HepG2 (cell line): ENCODE measurements at regions not wholly inside any gene's neighbourhood (a gene's known extent, or its start where the extent isn't known, plus 50 kb on each side); places are given as distances from the start of the nearest gene placed in this dataset.

Source experiments
- ATAC-seq: fragments of 200-7000 bp; cut with Tn5 transposase; 3 replicates; pipeline ENCODE4 v1.9.1; 2020; ENCODE audit warnings: mild to moderate bottlenecking, moderate library complexity
- BruUV-seq: library from RNA; stranded (reverse); fragments of 400-500 nt; replicated peaks from 2 replicates; lab custom pipeline; 2021; lab: Mats Ljungman, UMichigan
- CTCF ChIA-PET: fragments of 300-600 bp; formaldehyde crosslinking; extraction: SDS; loops from one replicate; lab custom pipeline; 2021; ENCODE audit warnings: low total read pairs, inconsistent platforms, low intra/inter-chr PET ratio; lab: Yijun Ruan, JAX
- POLR2A ChIA-PET: fragments of 350-600 bp; sonication (Branson Sonifier 250); formaldehyde crosslinking; loops from one replicate; lab custom pipeline; 2020; ENCODE audit warnings: antibody characterized with exemption, inconsistent platforms; lab: Yijun Ruan, JAX
- DNase-seq: peaks from one replicate; pipeline ENCODE4 v3.0.0-alpha.2; 2015; ENCODE audit warnings: low spot score
- FAIRE-seq: peaks from 3 replicates; lab custom pipeline; 2011; peaks lifted over from hg19 to GRCh38; lab: Jason Lieb, UNC
- H2AFZ ChIP-seq: one replicate; pipeline ENCODE4 v1.6.1; 2011; ENCODE audit warnings: low read length, inconsistent platforms
- H3K27ac ChIP-seq: fragments of 300-600 bp; 3 replicates; pipeline ENCODE4 v1.8.0; 2011; ENCODE audit warnings: mixed run types, mild to moderate bottlenecking, mixed read lengths, low read length, inconsistent platforms; ENCODE audit not compliant: insufficient read depth; ENCODE audit errors: extremely low read length
- H3K27me3 ChIP-seq, 2 experiments: fragments of 200-600 bp in 1 of 2; 2 replicates in 1 of 2; 3 replicates in 1 of 2; pipeline versions ENCODE4 v1.6.0 to v1.8.0; 2011; ENCODE audit warnings: low read length in 2 of 2, mild to moderate bottlenecking in 2 of 2, moderate library complexity in 2 of 2, inconsistent platforms in 1 of 2; ENCODE audit not compliant: insufficient read depth in 2 of 2, control insufficient read depth in 1 of 2
- H3K36me3 ChIP-seq, 2 experiments: fragments of 200-600 bp in 1 of 2; replicated peaks in 1 of 2; 2 replicates in 1 of 2; 3 replicates in 1 of 2; pipeline versions ENCODE4 v1.5.1 to v1.8.0; 2011; ENCODE audit warnings: low read length in 2 of 2, inconsistent platforms in 1 of 2; ENCODE audit not compliant: insufficient read depth in 2 of 2, control insufficient read depth in 1 of 2
- H3K4me1 ChIP-seq: 2 replicates; pipeline ENCODE4 v1.5.1; 2012; ENCODE audit warnings: low read length, inconsistent platforms; ENCODE audit not compliant: insufficient read depth
- H3K4me2 ChIP-seq: 2 replicates; pipeline ENCODE4 v1.6.0; 2011; ENCODE audit warnings: low read depth, low read length, inconsistent platforms
- H3K4me3 ChIP-seq, 3 experiments: fragments of 200-600 bp in 1 of 3; sonication (generic), shearing (Covaris generic) in 1 of 3; replicated peaks in 1 of 3; 2 replicates each; pipeline ENCODE4 v1.5.1; 2011 to 2016; ENCODE audit warnings: low read length in 3 of 3, inconsistent platforms in 2 of 3, low read depth in 2 of 3, mild to moderate bottlenecking in 2 of 3, control low read depth in 1 of 3, mixed read lengths in 1 of 3; ENCODE audit not compliant: insufficient read depth in 1 of 3
- H3K79me2 ChIP-seq: one replicate; pipeline ENCODE4 v1.6.1; 2011; ENCODE audit warnings: low read length, inconsistent platforms; ENCODE audit not compliant: insufficient read depth
- H3K9ac ChIP-seq: 2 replicates; pipeline ENCODE4 v1.6.0; 2011; ENCODE audit warnings: mild to moderate bottlenecking, low read depth, low read length, inconsistent platforms; ENCODE audit not compliant: insufficient read depth
- H3K9me3 ChIP-seq: 2 replicates; pipeline ENCODE4 v1.5.1; 2012; ENCODE audit warnings: mild to moderate bottlenecking, low read length
- H4K20me1 ChIP-seq: 2 replicates; pipeline ENCODE4 v1.6.0; 2011; ENCODE audit warnings: inconsistent platforms, mild to moderate bottlenecking, low read length, moderate library complexity; ENCODE audit not compliant: insufficient read depth
- ATF7 ChIP-seq, 2 experiments: fragments of 450-650 bp in 1 of 2; sonication (generic) in 1 of 2; formaldehyde crosslinking in 1 of 2; IDR thresholded peaks; 2 replicates each; pipeline versions ENCODE4 v1.4.0 to v1.6.1; 2016 to 2020; ENCODE audit warnings: antibody characterized with exemption in 1 of 2, mild to moderate bottlenecking in 1 of 2, missing genetic modification reagents in 1 of 2
- CEBPB ChIP-seq: IDR thresholded peaks from 2 replicates; pipeline ENCODE4 v1.6.1; 2011; ENCODE audit warnings: low read depth, low read length, improper control_type of control experiment, borderline replicate concordance
- ISL2 ChIP-seq: sonication (generic); formaldehyde crosslinking; IDR thresholded peaks from 2 replicates; pipeline ENCODE4 v1.5.0; 2020; ENCODE audit warnings: missing genetic modification reagents
- MATR3 ChIP-seq: sonication (generic); formaldehyde crosslinking; IDR thresholded peaks from 2 replicates; pipeline ENCODE4 v1.4.0; 2020; ENCODE audit warnings: missing genetic modification reagents
- MLXIP ChIP-seq: sonication (generic); formaldehyde crosslinking; IDR thresholded peaks from 2 replicates; pipeline ENCODE4 v1.9.0; 2021; ENCODE audit warnings: missing genetic modification reagents, borderline replicate concordance
- MNT ChIP-seq: fragments of 450-650 bp; IDR thresholded peaks from 2 replicates; pipeline ENCODE4 v1.6.1; 2016
- NFE2L2 ChIP-seq: fragments of 150-350 bp; IDR thresholded peaks from 2 replicates; pipeline ENCODE4 v1.6.1; 2014; ENCODE audit warnings: low read length
- PHB2 ChIP-seq: fragments of 450-650 bp; IDR thresholded peaks from 2 replicates; pipeline ENCODE4 v1.6.1; 2018; ENCODE audit not compliant: partially characterized antibody
- ZNF329 ChIP-seq: sonication (generic); formaldehyde crosslinking; IDR thresholded peaks from 2 replicates; pipeline ENCODE4 v1.9.0; 2021; ENCODE audit warnings: low read depth, mild to moderate bottlenecking, missing genetic modification reagents
- ZNF558 ChIP-seq: sonication (generic); formaldehyde crosslinking; IDR thresholded peaks from 2 replicates; pipeline ENCODE4 v1.9.0; 2022; ENCODE audit warnings: mild to moderate bottlenecking, missing genetic modification reagents, borderline replicate concordance
- ZNF562 ChIP-seq: sonication (generic); formaldehyde crosslinking; IDR thresholded peaks from 2 replicates; pipeline ENCODE4 v1.8.0; 2022; ENCODE audit warnings: missing genetic modification reagents, borderline replicate concordance
- ZUFSP ChIP-seq: sonication (generic); formaldehyde crosslinking; IDR thresholded peaks from 2 replicates; pipeline ENCODE4 v1.9.0; 2021; ENCODE audit warnings: missing genetic modification reagents, mild to moderate bottlenecking, borderline replicate concordance
- ZZZ3 ChIP-seq: sonication (generic); formaldehyde crosslinking; IDR thresholded peaks from 2 replicates; pipeline ENCODE4 v1.4.0; 2020; ENCODE audit warnings: missing genetic modification reagents, mild to moderate bottlenecking, borderline replicate concordance
- WGBS: methylation state at CpG from one replicate; pipeline ENCODE4 v1.1.6; 2017; ENCODE audit warnings: low lambda C conversion rate; 5-methylcytosine and 5-hydroxymethylcytosine counted together
- in situ Hi-C: cut with HindIII; loops from 2 replicates; pipeline ENCODE4 v1.10.0; 2017; ENCODE audit warnings: low pct_unique_long_range_greater_than_20kb; ENCODE audit not compliant: extremely low pct_ligation_motif_present
- intact Hi-C: fragments of 100-400 bp; cut with micrococcal nuclease; formaldehyde crosslinking; loops from one replicate; pipeline ENCODE4 v1.10.0; 2022; ENCODE audit not compliant: unreplicated experiment

- TF ChIP-seq ZUFSP (CRISPR knock-in tag) (no peak), CEBPB (0 out of 2 replicates have a peak, but pooled peaks have one; percentile 19), ATF7 (IDR thresholded peaks at IDR 0.05) (peak; percentile 12; the same call in 1 of the 2 replicates), ATF7 (CRISPR knock-in tag; IDR thresholded peaks at IDR 0.05) (no peak), PHB2 (no peak), NFE2L2 (no peak)
- ATAC-seq (no peak), FAIRE-seq (no peak), DNase-seq (no peak)
- H3K27me3 ChIP-seq, result no peaks in the 10 kb centered on the region
- H3K9ac ChIP-seq, result no peak overlapping the region
- peaks cover 33% of the 10 kb centered on the region for H3K9me3 ChIP-seq
- no peaks in the 10 kb centered on the region for H3K4me1 ChIP-seq
- no TSS peak for BruUV-seq
- no peaks in the 10 kb centered on the region for H3K79me2 ChIP-seq
- no peak overlapping the region for H3K4me3 ChIP-seq
- ChIA-PET POLR2A (no interaction called here), CTCF (no interaction called here)
- in situ Hi-C loops, result no loop called here
- no peaks in the 10 kb centered on the region for H4K20me1 ChIP-seq
- 24% methylated on average over 3 of the region's 3 CpGs for WGBS
- H3K36me3 ChIP-seq, result no peaks in the 10 kb centered on the region
- H3K27ac ChIP-seq, result no peak overlapping the region
- H2AFZ ChIP-seq, result no peak overlapping the region
- H3K4me2 ChIP-seq, result no peak overlapping the region
- intact Hi-C loops, result no loop called here
Measured at GRCh38 chr2:144780983-144781382, 261.1 kb upstream of the ZEB2 start.

GRCh38 chr2:144776766-144777165 lies 256.8 kb upstream of the ZEB2 start:
- no peak for FAIRE-seq
- intact Hi-C loops (no loop called here), in situ Hi-C loops (no loop called here)
- H3K9me3 ChIP-seq, result peaks cover 5% of the 10 kb centered on the region; the same call in 1 of the 2 replicates
- no peak for DNase-seq
- ChIA-PET CTCF (no interaction called here), POLR2A (no interaction called here)
- H3K4me3 ChIP-seq, result no peak overlapping the region
- H3K9ac ChIP-seq, result no peak overlapping the region
- H3K27me3 ChIP-seq, result no peaks in the 10 kb centered on the region
- no peaks in the 10 kb centered on the region for H3K36me3 ChIP-seq
- H2AFZ ChIP-seq, result no peak overlapping the region
- H3K4me1 ChIP-seq, result no peaks in the 10 kb centered on the region
- no peak for ATAC-seq
- no peaks in the 10 kb centered on the region for H3K79me2 ChIP-seq
- H4K20me1 ChIP-seq, result no peaks in the 10 kb centered on the region
- BruUV-seq, result no TSS peak
- no peak overlapping the region for H3K4me2 ChIP-seq
- no peak overlapping the region for H3K27ac ChIP-seq
- TF ChIP-seq MATR3 (CRISPR knock-in tag) (no peak), MLXIP (CRISPR knock-in tag) (no peak), ZNF562 (CRISPR knock-in tag) (no peak), ZNF329 (CRISPR knock-in tag) (no peak), ISL2 (no peak), ZZZ3 (CRISPR knock-in tag) (no peak), ZNF558 (CRISPR knock-in tag) (no peak), MNT (no peak)
